ENCODE measurements at regions not wholly inside any gene's neighbourhood (a gene's known extent, or its start where the extent isn't known, plus 50 kb on each side); places are given as distances from the start of the nearest gene placed in this dataset.

GRCh38 chr19:28501976-28502375 is 711.0 kb downstream of the UQCRFS1 start:
- TF ChIP-seq ELF4 (IDR thresholded peaks at IDR 0.05), result no peak
- no peak for TF ChIP-seq PKNOX1 (IDR thresholded peaks at IDR 0.05)
- no peak for TF ChIP-seq SP1 (IDR thresholded peaks at IDR 0.05)
- no peak for TF ChIP-seq ZNF384 (IDR thresholded peaks at IDR 0.05)
- no peak for TF ChIP-seq BHLHE40 (IDR thresholded peaks at IDR 0.05; ENCODE audit: borderline replicate concordance)
- no peak for TF ChIP-seq FOXM1 (IDR thresholded peaks at IDR 0.05; ENCODE audit: borderline replicate concordance)
- TF ChIP-seq TARDBP (IDR thresholded peaks at IDR 0.05), result no peak
- TF ChIP-seq FOXK2 (IDR thresholded peaks at IDR 0.05), result no peak
- TF ChIP-seq HDGF (IDR thresholded peaks at IDR 0.05; ENCODE audit: borderline replicate concordance), result no peak
- TF ChIP-seq NFRKB (IDR thresholded peaks at IDR 0.05), result no peak
- no peak for TF ChIP-seq CTBP1 (IDR thresholded peaks at IDR 0.05; ENCODE audit: borderline replicate concordance)
- no peak for TF ChIP-seq FOXA1 (IDR thresholded peaks at IDR 0.05)
- no peak for TF ChIP-seq SUZ12 (IDR thresholded peaks at IDR 0.05)
